Smooth muscle cell (in vitro differentiated cells): ENCODE measurements at regions not wholly inside any gene's neighbourhood (a gene's known extent, or its start where the extent isn't known, plus 50 kb on each side); places are given as distances from the start of the nearest gene placed in this dataset.

Experiments used
- DNase-seq: peaks from one replicate; lab custom pipeline; 2025; ENCODE audit not compliant: unreplicated experiment; lab: John Stamatoyannopoulos, UW
- H2AFZ ChIP-seq: fragments of 200-600 bp; sonication (generic); 2 replicates; pipeline ENCODE4 v1.6.0; 2016; ENCODE audit warnings: antibody characterized with exemption, low read depth, mild to moderate bottlenecking
- H3F3A ChIP-seq: fragments of 200-600 bp; sonication (generic); 2 replicates; pipeline ENCODE4 v1.6.0; 2017; ENCODE audit warnings: antibody characterized with exemption, low read depth
- H3K27ac ChIP-seq: fragments of 200-600 bp; sonication (generic); 2 replicates; pipeline ENCODE4 v1.5.1; 2016; ENCODE audit warnings: low read depth, mild to moderate bottlenecking
- H3K27me3 ChIP-seq: fragments of 200-600 bp; sonication (generic); 2 replicates; pipeline ENCODE4 v1.6.1; 2016; ENCODE audit warnings: low read depth, mild to moderate bottlenecking
- H3K36me3 ChIP-seq: fragments of 200-600 bp; sonication (generic); 2 replicates; pipeline ENCODE4 v1.5.1; 2016; ENCODE audit warnings: low read depth
- H3K4me1 ChIP-seq: fragments of 200-600 bp; sonication (generic); 2 replicates; pipeline ENCODE4 v1.5.1; 2016; ENCODE audit warnings: low read depth
- H3K4me2 ChIP-seq: fragments of 200-600 bp; sonication (generic); 2 replicates; pipeline ENCODE4 v1.6.0; 2016; ENCODE audit warnings: mild to moderate bottlenecking
- H3K4me3 ChIP-seq: fragments of 200-600 bp; sonication (generic); 2 replicates; pipeline ENCODE4 v1.5.1; 2016; ENCODE audit warnings: mild to moderate bottlenecking
- H3K79me2 ChIP-seq: fragments of 200-600 bp; sonication (generic); 2 replicates; pipeline ENCODE4 v1.6.0; 2016; ENCODE audit warnings: low read depth, mild to moderate bottlenecking
- H3K9ac ChIP-seq: fragments of 200-600 bp; sonication (generic); 2 replicates; pipeline ENCODE4 v1.6.0; 2016; ENCODE audit warnings: low read depth
- H3K9me3 ChIP-seq: fragments of 200-600 bp; sonication (generic); replicated peaks from 2 replicates; pipeline ENCODE4 v1.5.1; 2016; ENCODE audit warnings: low read depth
- H4K20me1 ChIP-seq: fragments of 200-600 bp; sonication (generic); 2 replicates; pipeline ENCODE4 v1.6.0; 2016; ENCODE audit warnings: low read depth
- CTCF ChIP-seq: fragments of 200-600 bp; sonication (generic); IDR thresholded peaks from 2 replicates; pipeline ENCODE4 v1.5.1; 2017; ENCODE audit warnings: borderline replicate concordance, mild to moderate bottlenecking, antibody characterized with exemption; ENCODE audit not compliant: insufficient read depth, poor library complexity, severe bottlenecking
- WGBS: methylation state at CpG from one replicate; pipeline ENCODE4 v1.1.7; 2016; ENCODE audit warnings: low lambda C conversion rate; 5-methylcytosine and 5-hydroxymethylcytosine counted together

- H3K36me3 ChIP-seq: no peaks in the 10 kb centered on the region
- no peaks in the 10 kb centered on the region for H3K79me2 ChIP-seq
- H3K27ac ChIP-seq: no peak overlapping the region
- no peak overlapping the region for H3K4me2 ChIP-seq
- no peaks in the 10 kb centered on the region for H3K9me3 ChIP-seq
- no peaks in the 10 kb centered on the region for H3F3A ChIP-seq
- H3K4me1 ChIP-seq: no peaks in the 10 kb centered on the region
- no peak overlapping the region for H3K9ac ChIP-seq
- H2AFZ ChIP-seq: no peak overlapping the region
- H3K27me3 ChIP-seq: no peaks in the 10 kb centered on the region
- no peak for DNase-seq
- H4K20me1 ChIP-seq: no peaks in the 10 kb centered on the region
- 88% methylated on average over 1 of the region's 1 CpG for WGBS
- no peak for TF ChIP-seq CTCF
- H3K4me3 ChIP-seq: no peak overlapping the region
Measured at GRCh38 chr13:79051472-79051871, 354.6 kb downstream of the RBM26 start.

GRCh38 chr13:79044415-79044814 lies 361.6 kb downstream of the RBM26 start:
- Histone ChIP-seq H3K9me3 (no peaks in the 10 kb centered on the region), H3F3A (no peaks in the 10 kb centered on the region), H3K27me3 (no peaks in the 10 kb centered on the region), H3K36me3 (no peaks in the 10 kb centered on the region), H4K20me1 (no peaks in the 10 kb centered on the region), H3K79me2 (no peaks in the 10 kb centered on the region), H3K4me1 (no peaks in the 10 kb centered on the region), H3K4me2 (no peak overlapping the region), H3K9ac (no peak overlapping the region), H3K27ac (no peak overlapping the region), H2AFZ (no peak overlapping the region), H3K4me3 (no peak overlapping the region)
- no peak for DNase-seq
- TF ChIP-seq CTCF: no peak
- 79% methylated on average over 3 of the region's 3 CpGs for WGBS

DNA sequence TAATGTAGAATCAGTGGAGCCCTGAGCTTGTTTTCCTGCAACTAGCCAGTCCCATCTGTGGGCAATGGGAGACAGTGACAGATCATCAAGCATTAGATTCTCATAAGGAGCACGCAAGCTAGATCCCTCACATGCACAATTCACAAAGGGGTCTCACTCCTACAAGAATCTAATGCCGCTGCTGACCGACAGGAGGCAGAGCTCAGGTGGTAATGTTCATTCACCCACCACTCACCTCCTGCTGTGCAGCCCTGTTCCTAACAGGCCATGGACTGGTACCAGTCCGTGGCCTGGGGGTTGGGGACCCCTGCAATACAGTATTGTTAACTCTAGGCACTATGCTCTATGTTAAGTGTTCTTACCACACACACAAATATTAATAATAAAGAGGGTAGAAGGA lies 362.8 kb downstream of the RBM26 start:
- Histone ChIP-seq H3K4me3 (no peak overlapping the region), H3K4me2 (no peak overlapping the region), H3K4me1 (no peaks in the 10 kb centered on the region), H3K27me3 (no peaks in the 10 kb centered on the region), H3K9me3 (no peaks in the 10 kb centered on the region), H3K27ac (no peak overlapping the region), H2AFZ (no peak overlapping the region), H3K79me2 (no peaks in the 10 kb centered on the region), H4K20me1 (no peaks in the 10 kb centered on the region), H3F3A (no peaks in the 10 kb centered on the region), H3K36me3 (no peaks in the 10 kb centered on the region), H3K9ac (no peak overlapping the region)
- 84% methylated on average over 4 of the region's 4 CpGs for WGBS
- no peak for TF ChIP-seq CTCF
- DNase-seq: no peak

DNA sequence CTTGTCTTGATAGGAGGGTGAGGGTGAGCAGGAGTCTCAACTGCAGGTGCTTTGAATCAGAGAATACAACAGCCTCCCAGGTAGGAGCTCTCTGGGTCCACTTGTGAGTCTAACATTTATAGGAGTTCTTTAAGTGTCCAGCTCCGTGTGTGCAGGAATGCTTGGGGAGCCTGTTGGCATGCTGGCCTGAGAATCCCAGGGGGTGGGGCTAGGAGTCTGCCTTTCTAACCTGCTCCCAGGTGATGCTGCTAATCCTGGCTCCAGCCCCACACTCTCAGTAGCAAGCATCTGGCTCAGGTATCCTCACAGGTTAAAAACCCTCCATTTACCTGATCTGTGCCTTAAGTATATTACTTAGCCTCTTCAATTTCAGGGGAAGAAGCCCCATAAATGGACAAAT lies 368.9 kb downstream of the RBM26 start:
- H3K4me3 ChIP-seq: no peak overlapping the region
- no peak for DNase-seq
- no peaks in the 10 kb centered on the region for H3K4me1 ChIP-seq
- no peak overlapping the region for H2AFZ ChIP-seq
- H3K9ac ChIP-seq: no peak overlapping the region
- no peaks in the 10 kb centered on the region for H3F3A ChIP-seq
- H3K27ac ChIP-seq: no peak overlapping the region
- H3K4me2 ChIP-seq: no peak overlapping the region
- H4K20me1 ChIP-seq: no peaks in the 10 kb centered on the region
- TF ChIP-seq CTCF: no peak
- H3K27me3 ChIP-seq: no peaks in the 10 kb centered on the region
- H3K36me3 ChIP-seq: no peaks in the 10 kb centered on the region
- 38% methylated on average over 1 of the region's 1 CpG for WGBS
- no peaks in the 10 kb centered on the region for H3K79me2 ChIP-seq
- H3K9me3 ChIP-seq: no peaks in the 10 kb centered on the region
